HG03571 (cell line): ENCODE measurements at regions not wholly inside any gene's neighbourhood (a gene's known extent, or its start where the extent isn't known, plus 50 kb on each side); places are given as distances from the start of the nearest gene placed in this dataset.
A peak's percentile ranks its signal among the peaks of the same experiment; 100 is the strongest.

Experiments
- ATAC-seq: cut with Tn5 transposase; IDR thresholded peaks from one replicate; pipeline ENCODE4 v1.9.1; 2021; ENCODE audit not compliant: unreplicated experiment

DNA sequence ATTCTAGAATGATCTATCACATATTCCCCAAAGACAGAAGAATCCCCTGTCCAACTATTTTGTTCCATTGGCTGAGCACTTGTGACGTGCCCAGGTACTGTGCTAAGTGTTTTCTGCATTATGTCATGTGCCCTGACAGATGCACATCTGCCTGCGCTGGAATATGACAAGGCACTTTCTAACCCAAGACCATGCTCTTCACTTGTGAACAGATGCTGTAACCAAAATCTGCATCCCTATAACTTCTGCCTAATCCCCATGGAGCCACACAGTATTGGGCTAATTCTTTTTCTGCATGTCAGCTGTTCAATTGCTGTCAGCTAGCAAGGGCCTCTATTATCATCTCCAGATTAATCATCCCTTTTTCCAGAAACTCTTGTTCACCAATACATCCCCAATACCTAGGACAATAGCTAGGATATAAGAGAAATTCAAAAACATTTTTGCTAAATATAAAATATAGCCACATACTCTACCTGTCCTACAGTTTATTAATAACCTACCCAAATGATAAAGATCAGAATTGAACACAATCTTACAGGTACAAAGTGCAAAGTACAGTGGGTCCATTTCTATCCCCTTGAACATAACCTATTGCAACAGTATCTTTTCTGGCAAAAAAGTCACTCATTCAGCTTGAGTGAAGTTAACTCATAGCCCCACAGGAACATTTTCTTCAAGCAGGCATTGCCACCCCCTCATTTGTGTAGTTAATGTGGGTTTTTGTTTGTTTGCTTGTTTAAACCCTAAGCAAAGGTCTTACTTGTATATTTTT, 109.4 kb upstream of the LRRN1 start:
- ATAC-seq, result no peak

DNA sequence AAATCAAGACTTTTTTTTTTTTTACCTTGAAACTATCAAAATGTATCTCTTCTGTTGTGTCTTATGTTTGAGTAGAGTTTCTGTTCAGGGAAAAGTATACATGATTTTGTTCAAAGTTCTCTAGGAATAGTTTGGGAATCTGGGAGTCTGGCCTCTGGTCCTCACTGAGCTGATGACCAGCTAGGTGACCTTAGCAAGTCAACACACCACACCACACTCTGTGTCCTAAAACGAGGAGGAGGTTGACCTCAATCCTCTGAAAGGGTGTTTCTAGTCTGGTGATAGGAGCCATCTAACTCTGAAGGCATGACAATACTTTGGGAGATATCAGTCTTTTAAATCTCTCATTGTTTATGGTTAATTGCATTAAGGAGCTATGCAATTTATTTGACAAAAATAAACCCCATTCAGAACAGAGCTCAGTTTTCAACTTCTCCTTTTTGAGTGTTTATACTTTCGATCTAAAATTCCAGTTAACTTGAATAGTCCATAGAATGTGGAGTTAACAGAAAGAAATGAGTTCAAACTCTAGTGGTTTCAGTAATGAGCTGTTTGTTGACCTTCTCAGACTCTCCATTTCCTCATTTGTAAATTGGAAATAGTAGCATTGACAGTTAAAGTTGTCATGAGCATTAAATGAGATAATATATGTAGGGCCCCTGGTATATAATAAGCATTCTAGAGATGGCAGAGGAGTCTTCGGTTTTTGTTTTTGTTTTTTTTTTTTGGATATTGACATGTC, 112.2 kb upstream of the LRRN1 start:
- ATAC-seq, result no peak

GRCh38 chr3:3685721-3686120, 113.5 kb upstream of the LRRN1 start:
- ATAC-seq, result no peak

DNA sequence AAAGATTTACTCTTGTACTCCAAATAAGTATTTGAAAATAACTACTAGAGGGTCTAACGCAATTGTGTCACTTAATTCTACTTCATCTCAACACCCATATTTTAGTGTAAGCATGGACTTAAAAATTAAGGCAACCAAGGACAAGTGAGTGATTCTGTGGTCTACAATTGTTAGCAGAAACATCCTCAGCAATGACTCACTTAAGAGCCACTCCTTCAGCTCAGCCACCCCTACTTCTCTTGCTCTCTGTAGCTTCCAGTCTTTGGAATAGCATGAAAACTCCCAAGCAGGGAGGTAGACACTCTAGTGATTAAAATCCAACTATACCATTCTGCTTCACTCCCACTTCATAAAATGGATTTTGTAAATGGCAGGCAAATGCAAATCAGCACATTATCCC, 116.0 kb upstream of the LRRN1 start:
- no peak for ATAC-seq

DNA sequence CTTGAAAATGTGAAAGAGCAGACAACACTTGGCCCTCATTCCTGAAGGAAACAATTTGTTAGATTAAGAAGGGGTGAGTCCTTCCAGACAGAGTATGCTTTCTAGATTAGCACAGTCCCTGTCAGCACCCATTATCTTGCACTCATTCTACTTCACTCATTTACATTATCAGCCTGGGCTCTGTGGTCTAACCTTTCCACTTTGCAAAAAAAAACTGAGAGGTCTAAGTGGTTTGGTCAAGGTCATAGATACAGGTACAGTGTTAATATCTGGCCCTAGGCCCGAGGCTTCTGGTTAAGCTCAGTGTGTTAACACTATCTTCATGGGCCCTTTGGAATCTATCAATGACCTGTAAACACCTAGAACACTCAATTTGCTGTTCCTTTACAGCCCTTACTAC, 123.4 kb upstream of the LRRN1 start:
- no peak for ATAC-seq

- ATAC-seq, result no peak
These were observed 124.0 kb upstream of the LRRN1 start for GRCh38 chr3:3675186-3675585.

DNA sequence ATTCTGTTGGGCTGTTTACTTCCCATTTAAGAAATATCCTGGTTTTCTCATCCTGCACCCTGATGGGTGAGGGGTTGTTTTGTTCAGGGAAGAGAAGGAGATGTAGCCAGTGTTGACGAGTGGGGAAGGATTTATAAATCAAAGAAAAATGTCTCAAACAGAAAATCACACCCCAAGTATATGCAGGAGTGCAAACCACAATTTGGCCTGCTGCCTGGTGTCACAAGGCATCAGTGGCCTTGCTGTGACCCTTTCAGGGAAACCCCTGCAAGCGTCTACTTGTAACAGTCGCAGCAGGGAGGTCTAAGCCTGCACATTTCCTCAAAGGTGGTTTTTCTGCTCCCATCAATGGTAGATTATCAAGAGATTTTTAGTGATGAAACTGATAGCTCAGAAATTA, 132.6 kb upstream of the LRRN1 start:
- peak; percentile 97 for ATAC-seq

GRCh38 chr3:3665961-3666640, 133.1 kb upstream of the LRRN1 start:
- peak; percentile 37 for ATAC-seq

GRCh38 chr3:3665546-3665945, 133.7 kb upstream of the LRRN1 start:
- ATAC-seq, result no peak

DNA sequence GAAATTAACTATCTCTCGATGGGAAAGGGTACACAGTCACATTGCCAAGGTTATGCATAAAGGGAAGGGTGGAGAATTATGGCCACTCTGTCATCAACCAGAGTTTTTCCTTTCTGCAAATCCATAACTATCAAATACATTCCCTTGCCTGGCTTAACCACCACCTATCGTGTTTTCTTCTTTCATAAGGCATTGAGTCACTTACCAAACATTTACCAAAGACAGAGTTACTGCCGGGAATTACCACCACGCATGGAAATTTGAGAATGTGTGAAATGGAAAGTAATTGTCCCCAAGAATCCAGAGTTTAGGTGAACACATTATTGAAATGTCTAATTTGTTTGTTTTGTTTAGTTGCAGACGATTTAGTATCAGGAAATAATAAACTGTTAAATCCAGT, 134.3 kb upstream of the LRRN1 start:
- ATAC-seq, result no peak

DNA sequence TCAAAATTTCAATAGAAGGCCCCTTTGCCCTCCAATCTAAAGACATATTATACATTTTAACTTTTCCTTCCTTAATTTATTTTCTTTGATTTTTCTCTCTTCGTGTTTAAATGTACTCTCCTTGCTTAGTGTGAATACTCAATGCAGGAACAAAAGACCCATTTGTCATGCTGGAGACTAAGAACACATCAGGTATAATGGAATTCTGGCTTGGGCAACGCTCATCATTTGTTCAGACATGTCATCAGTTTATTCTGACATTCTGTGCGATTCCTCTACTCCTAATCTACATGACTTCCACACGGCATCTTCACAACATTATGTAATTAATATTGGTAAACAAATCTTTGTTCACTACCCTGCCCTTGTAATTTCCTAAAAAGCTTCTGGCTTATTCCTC, 136.6 kb upstream of the LRRN1 start:
- ATAC-seq, result no peak

DNA sequence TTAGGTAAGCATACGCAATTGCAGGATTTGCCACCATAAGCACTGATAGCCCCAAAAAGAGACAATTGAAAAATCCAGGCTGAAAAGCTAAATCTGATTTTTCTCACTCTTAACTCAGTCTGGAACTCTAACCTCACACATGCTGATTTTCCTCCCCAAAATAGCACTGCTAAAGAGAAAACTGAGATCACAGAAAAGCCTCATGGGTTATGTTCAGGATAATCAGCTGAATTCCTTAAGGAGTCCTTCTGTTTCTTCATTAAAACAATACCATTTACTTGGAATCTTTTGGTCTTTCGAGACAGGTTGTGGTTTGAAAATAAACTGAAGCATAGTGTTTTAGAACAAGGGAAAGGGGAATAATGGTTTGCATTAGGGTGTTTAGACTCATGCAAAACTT, 144.3 kb upstream of the LRRN1 start:
- ATAC-seq, result no peak

DNA sequence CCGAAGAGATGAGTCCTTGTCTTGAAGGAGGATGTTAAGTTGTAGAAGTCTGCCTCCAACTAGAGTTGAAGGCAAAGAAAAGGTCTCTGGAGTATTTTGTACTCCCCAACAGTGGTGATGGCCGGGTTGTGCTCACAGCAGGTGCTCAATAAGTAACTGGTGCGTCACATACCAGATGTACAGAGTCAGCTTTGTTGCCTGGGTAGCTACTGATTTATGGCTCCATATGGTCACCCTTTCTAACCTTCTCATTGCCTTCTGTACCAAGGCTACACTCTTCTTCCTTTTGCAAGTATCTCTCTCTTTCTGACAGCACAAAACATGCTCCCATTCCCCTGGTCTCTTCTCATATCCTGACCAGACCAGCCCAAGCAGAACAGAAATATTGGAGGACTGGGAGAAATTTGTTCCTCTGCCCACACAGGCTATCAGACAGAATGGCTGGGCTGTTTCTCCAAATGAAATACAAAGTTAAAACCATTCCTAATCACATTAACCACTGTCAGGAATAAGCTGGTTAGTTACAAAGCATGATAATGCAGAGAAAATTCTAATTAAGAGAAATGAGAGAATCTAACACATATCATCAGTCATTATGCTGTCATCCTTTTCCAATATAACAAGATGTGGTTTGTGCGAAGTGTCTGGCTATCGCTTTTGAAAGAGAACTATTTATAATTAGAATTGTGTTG, 150.1 kb upstream of the LRRN1 start:
- ATAC-seq, result no peak

- no peak for ATAC-seq
These were observed 152.3 kb upstream of the LRRN1 start for GRCh38 chr3:3646934-3647333.

DNA sequence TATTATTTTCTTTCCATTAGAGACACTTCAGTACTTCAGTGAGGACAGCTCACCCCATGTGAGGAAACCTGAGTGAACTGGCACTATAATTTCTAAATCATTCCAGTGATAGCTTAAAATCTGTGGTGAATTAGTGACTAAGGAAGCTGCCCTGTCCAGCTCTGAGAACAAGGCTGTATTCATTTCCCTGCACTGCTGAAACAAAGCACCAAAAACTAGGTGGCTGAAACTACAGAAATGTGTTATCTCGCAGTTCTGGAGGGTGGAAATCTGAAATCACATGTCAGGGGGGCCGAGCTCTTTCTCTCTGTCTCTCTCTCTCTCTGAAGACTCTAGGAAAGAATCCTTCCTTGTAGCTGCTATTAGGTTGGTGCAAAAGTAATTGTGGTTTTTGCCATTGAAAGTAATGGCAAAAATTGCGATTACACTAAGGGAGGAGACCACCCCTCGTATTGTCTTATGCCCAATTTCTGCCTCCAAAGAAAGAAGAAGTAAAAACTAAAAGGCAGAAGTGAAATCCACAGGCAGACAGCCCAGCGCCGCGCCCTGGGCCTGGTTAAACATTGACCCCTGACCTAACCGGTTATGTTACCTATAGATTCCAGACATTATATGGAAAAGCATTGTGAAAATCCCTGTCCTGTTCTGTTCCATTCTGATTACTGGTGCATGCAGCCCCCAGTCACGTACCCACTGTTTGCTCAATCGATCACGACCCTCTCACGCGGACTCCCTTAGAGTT, 153.0 kb upstream of the LRRN1 start:
- peak; percentile 91 for ATAC-seq

- no peak for ATAC-seq
These were observed 157.3 kb upstream of the LRRN1 start for GRCh38 chr3:3641877-3642455.

DNA sequence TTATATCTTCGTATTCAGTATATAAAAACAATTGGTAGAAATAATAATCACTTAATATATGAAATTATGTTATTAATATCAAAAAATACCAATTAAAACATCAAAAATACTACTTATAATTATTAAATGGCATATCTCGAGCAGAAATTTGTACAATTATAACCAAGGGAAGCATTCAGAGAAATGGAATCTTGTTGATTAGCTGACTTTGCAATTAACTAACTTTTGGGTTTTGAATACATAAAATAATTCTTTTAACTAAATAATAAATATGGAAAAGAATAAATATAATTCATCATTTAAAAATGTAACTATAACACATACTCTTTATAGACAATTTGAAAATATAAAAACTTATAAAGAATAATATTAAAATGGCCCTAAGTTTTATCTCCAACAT, 160.2 kb upstream of the LRRN1 start:
- ATAC-seq, result no peak

DNA sequence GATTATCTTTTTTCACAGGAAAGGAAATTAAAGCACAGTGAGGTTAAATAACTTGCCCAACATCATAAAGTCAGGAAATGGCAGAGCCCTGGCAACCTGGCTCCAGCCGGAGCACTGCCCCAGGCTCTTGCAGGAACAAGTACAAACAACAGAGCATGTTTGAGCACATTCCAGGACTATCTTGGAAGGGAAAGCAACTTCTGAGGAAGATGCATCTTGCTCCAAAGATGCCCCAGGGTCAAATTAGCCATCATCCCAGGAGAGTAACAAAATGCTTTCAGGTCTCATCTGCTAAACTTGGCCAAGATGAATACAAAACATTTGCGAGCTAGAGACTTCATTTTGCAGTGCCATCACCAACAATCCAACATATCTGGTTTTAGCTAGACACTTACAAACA, 162.4 kb upstream of the LRRN1 start:
- ATAC-seq, result no peak

GRCh38 chr3:3635109-3635508, 164.1 kb upstream of the LRRN1 start:
- no peak for ATAC-seq

DNA sequence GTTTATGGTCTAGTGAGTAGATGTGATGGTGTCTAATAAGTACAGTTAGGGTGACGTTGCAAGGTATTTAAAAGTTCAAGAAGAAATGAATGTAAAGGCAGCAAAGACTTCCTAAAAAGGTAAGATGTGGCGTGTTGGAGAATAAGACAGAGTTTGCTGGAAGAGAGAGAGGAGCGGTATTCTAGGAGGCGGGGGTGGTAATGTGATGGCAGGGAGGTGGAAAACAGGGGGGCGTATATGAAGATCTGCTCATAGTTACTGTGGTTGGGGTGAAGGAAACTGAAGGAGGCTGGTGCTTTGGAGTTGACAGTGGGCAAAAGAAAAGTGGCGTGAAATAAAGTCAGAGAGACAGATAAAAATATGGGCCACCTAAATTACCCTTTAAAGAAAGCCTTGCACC, 164.9 kb upstream of the LRRN1 start:
- no peak for ATAC-seq
